Sigmoid colon (tissue), 4 donors: ENCODE measurements at regions not wholly inside any gene's neighbourhood (a gene's known extent, or its start where the extent isn't known, plus 50 kb on each side); places are given as distances from the start of the nearest gene placed in this dataset.

Experiments
- CTCF ChIP-seq, 4 experiments: fragments of 450-650 bp in 3 of 4; fragments of 200-600 bp in 1 of 4; IDR thresholded peaks; one replicate each; pipeline ENCODE4 v1.5.1; 2016 to 2019; ENCODE audit warnings: antibody characterized with exemption in 4 of 4, mild to moderate bottlenecking in 3 of 4, moderate library complexity in 2 of 4
- EP300 ChIP-seq, 4 donors: sonication (generic); formaldehyde crosslinking; IDR thresholded peaks; one replicate each; pipeline ENCODE4 v1.6.1; 2017; ENCODE audit warnings: antibody characterized with exemption in 4 of 4
- POLR2A ChIP-seq, 2 donors: fragments of 450-650 bp; IDR thresholded peaks; one replicate each; pipeline ENCODE4 v1.6.1; 2016; ENCODE audit warnings: antibody characterized with exemption in 2 of 2, mild to moderate bottlenecking in 2 of 2, moderate library complexity in 2 of 2
- POLR2AphosphoS5 ChIP-seq, 4 donors: sonication (generic); formaldehyde crosslinking; IDR thresholded peaks; one replicate each; pipeline ENCODE4 v1.6.1; 2017; ENCODE audit warnings: antibody characterized with exemption in 4 of 4

- TF ChIP-seq CTCF (IDR thresholded peaks at IDR 0.05) (no peak), POLR2A (IDR thresholded peaks at IDR 0.05) (no peak), EP300 (IDR thresholded peaks at IDR 0.05) (no peak), POLR2AphosphoS5 (IDR thresholded peaks at IDR 0.05) (no peak)
Measured at GRCh38 chr14:26199096-26199495, 398.7 kb downstream of the NOVA1 start.
